OCI-LY7 (cell line): ENCODE measurements at regions not wholly inside any gene's neighbourhood (a gene's known extent, or its start where the extent isn't known, plus 50 kb on each side); places are given as distances from the start of the nearest gene placed in this dataset.
"Not testable (repeated sequence)": the region's sequence is repeated elsewhere in the genome, so short reads cannot be mapped to it uniquely, and the experiment has no call there.

Experiments used
- BruUV-seq: library from RNA; stranded (reverse); fragments of 400-500 nt; replicated peaks from 2 replicates; lab custom pipeline; 2021; lab: Mats Ljungman, UMichigan
- CTCF ChIA-PET: fragments of 300-600 bp; sonication (Branson Sonifier 250); formaldehyde crosslinking; loops from one replicate; lab custom pipeline; 2022; ENCODE audit warnings: antibody characterized with exemption; ENCODE audit not compliant: unreplicated experiment; lab: Charles Lee
- POLR2A ChIA-PET: fragments of 300-600 bp; sonication (Branson Sonifier 250); formaldehyde crosslinking; loops from one replicate; lab custom pipeline; 2022; ENCODE audit warnings: antibody characterized with exemption; lab: Charles Lee
- DNase-seq: peaks from one replicate; pipeline ENCODE4 v3.0.0-alpha.2; 2015; ENCODE audit warnings: low spot score
- H2AFZ ChIP-seq: fragments of 200-600 bp; sonication (generic), shearing (Covaris generic); 2 replicates; pipeline ENCODE4 v1.6.1; 2014; ENCODE audit warnings: mild to moderate bottlenecking, antibody characterized with exemption, low read length, moderate library complexity
- H3K27ac ChIP-seq: fragments of 200-600 bp; sonication (generic); 2 replicates; pipeline ENCODE4 v1.5.1; 2014; ENCODE audit warnings: mixed run types, low read depth, mild to moderate bottlenecking, moderate library complexity, low read length, inconsistent platforms; ENCODE audit not compliant: poor library complexity, severe bottlenecking
- H3K36me3 ChIP-seq: fragments of 200-600 bp; sonication (generic); 2 replicates; pipeline ENCODE4 v1.6.1; 2014; ENCODE audit warnings: mild to moderate bottlenecking, antibody characterized with exemption, low read length, moderate library complexity, mixed read lengths; ENCODE audit not compliant: insufficient read depth
- H3K4me1 ChIP-seq: fragments of 200-600 bp; sonication (generic); 2 replicates; pipeline ENCODE4 v1.5.1; 2014; ENCODE audit warnings: mild to moderate bottlenecking, low read length; ENCODE audit not compliant: insufficient read depth, poor library complexity, severe bottlenecking
- H3K4me2 ChIP-seq: fragments of 200-600 bp; sonication (generic); 2 replicates; pipeline ENCODE4 v1.6.1; 2014; ENCODE audit warnings: mild to moderate bottlenecking, low read length
- H3K4me3 ChIP-seq: fragments of 200-600 bp; sonication (generic); 2 replicates; pipeline ENCODE4 v1.5.1; 2014; ENCODE audit warnings: mild to moderate bottlenecking, low read depth, low read length; ENCODE audit not compliant: poor library complexity, severe bottlenecking
- H3K79me2 ChIP-seq: fragments of 200-600 bp; sonication (generic); 2 replicates; pipeline ENCODE4 v1.6.1; 2016; ENCODE audit warnings: low read depth, mild to moderate bottlenecking, low read length, moderate library complexity, mixed read lengths; ENCODE audit not compliant: insufficient read depth
- H3K9me2 ChIP-seq: fragments of 200-600 bp; sonication (generic); 2 replicates; pipeline ENCODE4 v1.6.1; 2016; ENCODE audit warnings: mild to moderate bottlenecking, low read length, mixed read lengths; ENCODE audit not compliant: insufficient read depth
- H3K9me3 ChIP-seq: fragments of 200-600 bp; sonication (generic); 2 replicates; pipeline ENCODE4 v1.6.1; 2014; ENCODE audit warnings: mild to moderate bottlenecking, mixed run types, low read length, mixed read lengths
- H4K20me1 ChIP-seq: fragments of 200-600 bp; sonication (generic); 2 replicates; pipeline ENCODE4 v1.6.1; 2014; ENCODE audit warnings: mild to moderate bottlenecking, antibody characterized with exemption, low read length, moderate library complexity, mixed read lengths; ENCODE audit not compliant: insufficient read depth
- EZH2phosphoT487 ChIP-seq: fragments of 200-600 bp; sonication (generic); IDR thresholded peaks from 2 replicates; pipeline ENCODE4 v1.6.1; 2018; ENCODE audit warnings: low read depth, borderline replicate concordance, mild to moderate bottlenecking, mixed run types, antibody characterized with exemption, low read length, moderate library complexity, mixed read lengths
- intact Hi-C: fragments of 100-400 bp; cut with micrococcal nuclease; formaldehyde crosslinking; loops from one replicate; pipeline ENCODE4 v1.10.0; 2022; ENCODE audit not compliant: unreplicated experiment
- TF ChIP-seq, protein P1 (sequence below): fragments of 200-600 bp; sonication (generic); conservative IDR thresholded peaks from 2 replicates; pipeline ENCODE4 v1.5.1; 2014; ENCODE audit warnings: mild to moderate bottlenecking, antibody characterized with exemption, low read length, moderate library complexity, mixed read lengths

GRCh38 chr19:28063702-28064101 is 1149.2 kb downstream of the UQCRFS1 start:
- H3K4me2 ChIP-seq = no peak overlapping the region
- ChIA-PET CTCF (no interaction called here), POLR2A (no interaction called here)
- no peak overlapping the region for H3K4me3 ChIP-seq
- H3K79me2 ChIP-seq = no peaks in the 10 kb centered on the region
- H4K20me1 ChIP-seq = no peaks in the 10 kb centered on the region
- no peak overlapping the region for H3K27ac ChIP-seq
- no peaks in the 10 kb centered on the region for H3K4me1 ChIP-seq
- H3K9me3 ChIP-seq = no peaks in the 10 kb centered on the region
- TF ChIP-seq, protein P1, sequence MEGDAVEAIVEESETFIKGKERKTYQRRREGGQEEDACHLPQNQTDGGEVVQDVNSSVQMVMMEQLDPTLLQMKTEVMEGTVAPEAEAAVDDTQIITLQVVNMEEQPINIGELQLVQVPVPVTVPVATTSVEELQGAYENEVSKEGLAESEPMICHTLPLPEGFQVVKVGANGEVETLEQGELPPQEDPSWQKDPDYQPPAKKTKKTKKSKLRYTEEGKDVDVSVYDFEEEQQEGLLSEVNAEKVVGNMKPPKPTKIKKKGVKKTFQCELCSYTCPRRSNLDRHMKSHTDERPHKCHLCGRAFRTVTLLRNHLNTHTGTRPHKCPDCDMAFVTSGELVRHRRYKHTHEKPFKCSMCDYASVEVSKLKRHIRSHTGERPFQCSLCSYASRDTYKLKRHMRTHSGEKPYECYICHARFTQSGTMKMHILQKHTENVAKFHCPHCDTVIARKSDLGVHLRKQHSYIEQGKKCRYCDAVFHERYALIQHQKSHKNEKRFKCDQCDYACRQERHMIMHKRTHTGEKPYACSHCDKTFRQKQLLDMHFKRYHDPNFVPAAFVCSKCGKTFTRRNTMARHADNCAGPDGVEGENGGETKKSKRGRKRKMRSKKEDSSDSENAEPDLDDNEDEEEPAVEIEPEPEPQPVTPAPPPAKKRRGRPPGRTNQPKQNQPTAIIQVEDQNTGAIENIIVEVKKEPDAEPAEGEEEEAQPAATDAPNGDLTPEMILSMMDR = no peak
- no peak for TF ChIP-seq EZH2phosphoT487
- H3K9me2 ChIP-seq = no peaks in the 10 kb centered on the region
- intact Hi-C loops = no loop called here
- BruUV-seq = no TSS peak
- H3K36me3 ChIP-seq = no peaks in the 10 kb centered on the region
- no peak for DNase-seq
- H2AFZ ChIP-seq = no peak overlapping the region

GRCh38 chr19:28061111-28061510 is 1151.8 kb downstream of the UQCRFS1 start:
- H3K9me2 ChIP-seq = no peaks in the 10 kb centered on the region
- ChIA-PET POLR2A (no interaction called here), CTCF (no interaction called here)
- H3K4me3 ChIP-seq = no peak overlapping the region
- no peak overlapping the region for H3K27ac ChIP-seq
- BruUV-seq = no TSS peak
- no peaks in the 10 kb centered on the region for H3K79me2 ChIP-seq
- no peaks in the 10 kb centered on the region for H3K9me3 ChIP-seq
- intact Hi-C loops = no loop called here
- H3K36me3 ChIP-seq = no peaks in the 10 kb centered on the region
- H4K20me1 ChIP-seq = no peaks in the 10 kb centered on the region
- TF ChIP-seq, protein P1 = no peak
- TF ChIP-seq EZH2phosphoT487 = no peak
- H3K4me2 ChIP-seq = no peak overlapping the region
- no peaks in the 10 kb centered on the region for H3K4me1 ChIP-seq
- no peak for DNase-seq
- no peak overlapping the region for H2AFZ ChIP-seq

GRCh38 chr19:28057026-28057425 is 1155.9 kb downstream of the UQCRFS1 start:
- CTCF ChIA-PET, H4K20me1 ChIP-seq, intact Hi-C loops: not testable (repeated sequence)

More at GRCh38 chr19:28057026-28057425, 1155.9 kb downstream of the UQCRFS1 start:
- H3K9me2 ChIP-seq, BruUV-seq, H3K4me1 ChIP-seq, H3K79me2 ChIP-seq, H3K27ac ChIP-seq, H3K36me3 ChIP-seq, POLR2A ChIA-PET, H3K4me2 ChIP-seq, H3K4me3 ChIP-seq, DNase-seq, H2AFZ ChIP-seq, H3K9me3 ChIP-seq: not testable (repeated sequence)
